WERI-Rb-1 (cell line): ENCODE measurements at regions not wholly inside any gene's neighbourhood (a gene's known extent, or its start where the extent isn't known, plus 50 kb on each side); places are given as distances from the start of the nearest gene placed in this dataset.

Experiments
- DNase-seq: peaks from one replicate; pipeline ENCODE4 v3.0.0-alpha.2; 2020
- H3K27ac ChIP-seq: fragments of 250-450 bp; sonication (Bioruptor Pico); 2 replicates; pipeline ENCODE4 v1.5.1; 2020; ENCODE audit warnings: mild to moderate bottlenecking, moderate library complexity
- H3K27me3 ChIP-seq: fragments of 250-450 bp; sonication (Bioruptor Pico); 2 replicates; pipeline ENCODE4 v1.5.1; 2021; ENCODE audit warnings: mild to moderate bottlenecking, low read depth, moderate library complexity; ENCODE audit not compliant: insufficient read depth, severe bottlenecking
- H3K36me3 ChIP-seq: fragments of 250-450 bp; sonication (Bioruptor Pico); 2 replicates; pipeline ENCODE4 v1.5.1; 2020; ENCODE audit warnings: mild to moderate bottlenecking, moderate library complexity
- H3K4me3 ChIP-seq: 2 replicates; pipeline ENCODE4 v1.5.1; 2011; ENCODE audit warnings: low read depth, mild to moderate bottlenecking, control low read depth, low read length
- H3K9me3 ChIP-seq: fragments of 250-450 bp; sonication (Bioruptor Pico); 2 replicates; pipeline ENCODE4 v1.5.1; 2021; ENCODE audit warnings: mild to moderate bottlenecking, moderate library complexity; ENCODE audit not compliant: severe bottlenecking
- TF ChIP-seq, protein P1 (sequence below): IDR thresholded peaks from 2 replicates; pipeline ENCODE4 v1.5.1; 2011; ENCODE audit warnings: low read depth, mild to moderate bottlenecking, control low read depth, inconsistent platforms, low read length

DNA sequence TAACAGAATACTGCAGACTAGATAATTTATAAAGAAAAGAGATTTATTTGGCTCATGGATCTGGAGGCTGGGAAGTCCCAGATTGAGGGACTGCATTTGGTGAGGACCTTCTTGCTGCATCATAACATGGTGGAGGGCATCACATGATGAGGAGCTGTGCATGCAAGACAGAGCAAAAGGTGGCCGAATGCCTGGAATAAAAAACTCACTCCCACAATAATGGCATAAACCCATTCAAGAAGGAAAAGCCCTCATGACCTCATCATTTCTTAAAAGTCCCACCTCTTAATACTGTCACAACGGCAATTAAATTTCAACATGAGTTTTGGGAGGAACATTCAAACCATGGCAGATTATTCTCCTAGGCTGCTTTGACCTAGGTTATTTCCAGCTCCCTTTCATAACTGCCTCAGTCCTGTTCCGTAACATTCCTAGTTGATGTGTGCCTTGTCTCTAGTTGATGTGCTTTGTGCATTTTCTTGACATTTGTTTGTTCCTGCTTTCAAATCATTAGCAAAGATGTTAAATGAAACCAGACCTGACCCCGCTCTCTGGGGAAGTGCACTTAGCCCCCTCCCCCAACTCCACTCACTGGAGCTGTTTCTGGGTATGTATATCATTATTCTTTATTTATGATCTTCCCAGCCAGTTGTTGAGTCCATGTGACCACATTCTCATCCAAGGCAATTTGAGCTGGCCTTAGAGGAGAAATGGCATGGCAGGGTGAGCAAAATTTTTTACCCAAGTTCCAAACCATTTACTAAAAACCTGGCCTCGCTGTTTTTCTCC is 148.5 kb downstream of the GDAP2 start:
- no peak for DNase-seq
- H3K27ac ChIP-seq, result no peak overlapping the region
- TF ChIP-seq, protein P1, sequence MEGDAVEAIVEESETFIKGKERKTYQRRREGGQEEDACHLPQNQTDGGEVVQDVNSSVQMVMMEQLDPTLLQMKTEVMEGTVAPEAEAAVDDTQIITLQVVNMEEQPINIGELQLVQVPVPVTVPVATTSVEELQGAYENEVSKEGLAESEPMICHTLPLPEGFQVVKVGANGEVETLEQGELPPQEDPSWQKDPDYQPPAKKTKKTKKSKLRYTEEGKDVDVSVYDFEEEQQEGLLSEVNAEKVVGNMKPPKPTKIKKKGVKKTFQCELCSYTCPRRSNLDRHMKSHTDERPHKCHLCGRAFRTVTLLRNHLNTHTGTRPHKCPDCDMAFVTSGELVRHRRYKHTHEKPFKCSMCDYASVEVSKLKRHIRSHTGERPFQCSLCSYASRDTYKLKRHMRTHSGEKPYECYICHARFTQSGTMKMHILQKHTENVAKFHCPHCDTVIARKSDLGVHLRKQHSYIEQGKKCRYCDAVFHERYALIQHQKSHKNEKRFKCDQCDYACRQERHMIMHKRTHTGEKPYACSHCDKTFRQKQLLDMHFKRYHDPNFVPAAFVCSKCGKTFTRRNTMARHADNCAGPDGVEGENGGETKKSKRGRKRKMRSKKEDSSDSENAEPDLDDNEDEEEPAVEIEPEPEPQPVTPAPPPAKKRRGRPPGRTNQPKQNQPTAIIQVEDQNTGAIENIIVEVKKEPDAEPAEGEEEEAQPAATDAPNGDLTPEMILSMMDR, result no peak
- H3K36me3 ChIP-seq, result no peaks in the 10 kb centered on the region
- H3K27me3 ChIP-seq, result no peaks in the 10 kb centered on the region
- no peak overlapping the region for H3K4me3 ChIP-seq
- H3K9me3 ChIP-seq, result no peaks in the 10 kb centered on the region

DNA sequence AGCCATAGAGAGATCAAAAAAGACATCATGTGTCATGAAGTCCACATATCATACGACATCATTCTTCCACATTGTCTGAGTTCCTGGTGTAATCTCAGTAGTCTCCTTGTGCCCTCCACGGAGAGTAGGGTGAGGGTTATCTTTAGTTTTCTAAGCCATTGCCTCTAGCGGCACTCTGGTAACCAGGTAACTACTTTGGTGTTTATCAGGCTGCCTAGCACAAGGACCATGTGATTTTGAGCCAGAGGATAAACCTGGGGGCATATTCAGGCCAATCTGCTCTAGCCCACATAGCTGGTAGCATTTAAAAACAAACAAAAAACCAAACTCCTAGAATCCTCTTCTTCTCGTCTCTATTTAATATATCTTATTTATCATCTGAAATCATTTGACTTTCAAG is 147.4 kb downstream of the GDAP2 start:
- H3K4me3 ChIP-seq, result no peak overlapping the region
- no peaks in the 10 kb centered on the region for H3K9me3 ChIP-seq
- H3K36me3 ChIP-seq, result no peaks in the 10 kb centered on the region
- no peak for DNase-seq
- TF ChIP-seq, protein P1, result no peak
- H3K27me3 ChIP-seq, result no peaks in the 10 kb centered on the region
- H3K27ac ChIP-seq, result no peak overlapping the region

GRCh38 chr1:117783606-117784396 is 145.6 kb downstream of the GDAP2 start:
- TF ChIP-seq, protein P1, result no peak
- Histone ChIP-seq H3K4me3 (no peak overlapping the region), H3K9me3 (no peaks in the 10 kb centered on the region), H3K27me3 (no peaks in the 10 kb centered on the region), H3K27ac (no peak overlapping the region), H3K36me3 (no peaks in the 10 kb centered on the region)
- DNase-seq, result no peak

DNA sequence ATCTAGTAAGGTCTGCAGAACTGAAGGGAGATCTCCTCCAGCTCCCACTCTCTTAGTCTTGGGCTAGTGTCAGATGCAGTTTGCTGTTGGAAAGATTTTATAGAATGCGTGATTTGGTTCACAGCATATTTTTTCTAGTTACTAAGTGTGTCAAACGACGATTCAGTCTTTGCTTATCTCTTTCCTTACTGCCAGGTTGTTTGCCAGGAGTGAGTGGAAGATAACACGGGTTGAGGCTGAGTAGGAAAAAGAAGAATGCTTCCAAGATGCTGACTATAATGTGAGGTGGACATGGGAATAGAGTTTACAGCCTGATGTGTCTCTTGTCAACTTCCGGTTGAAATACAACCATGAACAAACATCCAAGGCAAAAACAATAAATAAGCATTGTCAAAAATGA is 141.4 kb downstream of the GDAP2 start:
- TF ChIP-seq, protein P1, result no peak
- no peaks in the 10 kb centered on the region for H3K9me3 ChIP-seq
- no peak for DNase-seq
- no peaks in the 10 kb centered on the region for H3K36me3 ChIP-seq
- H3K27ac ChIP-seq, result no peak overlapping the region
- no peak overlapping the region for H3K4me3 ChIP-seq
- no peaks in the 10 kb centered on the region for H3K27me3 ChIP-seq

DNA sequence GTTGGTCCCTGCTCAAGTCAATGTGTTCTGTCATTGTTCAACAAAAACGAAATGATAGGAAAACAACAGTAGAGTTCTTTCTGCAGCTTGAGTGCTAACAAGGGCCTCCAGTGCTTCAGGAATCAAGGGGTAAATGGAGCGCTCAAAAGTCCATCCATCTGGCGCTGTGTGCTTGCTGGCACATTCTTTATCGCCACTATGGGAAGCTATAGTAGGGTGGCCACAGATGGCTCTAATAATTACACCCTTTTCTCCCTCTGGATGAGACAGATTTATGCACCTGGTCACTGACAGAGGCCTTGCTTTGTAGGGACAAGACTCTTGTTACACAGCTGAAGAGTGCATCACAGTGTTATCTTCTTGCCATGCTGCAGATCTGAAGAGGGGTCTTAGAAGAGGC is 136.0 kb downstream of the GDAP2 start:
- Histone ChIP-seq H3K36me3 (no peaks in the 10 kb centered on the region), H3K4me3 (no peak overlapping the region), H3K27me3 (no peaks in the 10 kb centered on the region), H3K27ac (no peak overlapping the region), H3K9me3 (no peaks in the 10 kb centered on the region)
- peak; percentile 30 for DNase-seq
- TF ChIP-seq, protein P1, result no peak
